ENCODE measurements at regions not wholly inside any gene's neighbourhood (a gene's known extent, or its start where the extent isn't known, plus 50 kb on each side); places are given as distances from the start of the nearest gene placed in this dataset.

DNA sequence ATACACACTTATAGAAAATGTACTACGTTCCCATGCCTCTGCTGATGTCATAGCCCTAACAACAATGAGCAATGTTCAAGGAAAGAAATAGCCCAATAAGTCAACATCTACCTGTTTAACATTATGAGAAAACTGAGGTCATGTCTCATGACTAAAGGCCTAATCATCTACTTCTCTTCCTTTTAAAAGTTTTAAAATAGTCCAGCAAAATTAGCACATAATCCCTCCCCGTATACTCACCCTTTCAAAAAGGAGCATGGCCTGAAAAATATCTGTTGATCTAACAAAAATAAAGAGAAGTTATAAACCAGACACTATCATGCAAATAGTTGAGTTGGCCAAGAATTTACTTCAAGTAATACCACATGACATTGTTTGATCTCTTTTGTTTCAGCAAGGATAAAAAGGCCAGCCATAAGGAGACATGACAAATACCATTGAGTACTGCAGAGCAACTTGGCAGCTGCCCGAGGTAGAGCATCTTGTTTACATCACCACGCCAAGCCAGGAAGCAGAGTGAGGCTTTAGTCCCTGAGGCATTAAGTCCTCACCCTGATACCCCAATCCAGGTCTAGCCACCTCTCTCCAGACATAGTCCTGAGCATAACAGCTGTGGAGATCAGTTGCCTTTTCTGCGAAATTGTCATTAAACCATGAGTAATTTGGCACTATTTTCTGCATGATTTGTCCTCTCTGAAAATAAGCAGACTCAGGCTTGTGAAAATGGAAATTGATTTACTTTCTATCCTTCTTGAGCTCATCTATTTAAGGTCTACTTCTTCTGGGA, 137.4 kb upstream of the ETAA1 start:
- POLR2A ChIA-PET: no interaction called here
- Histone ChIP-seq H3K4me2 (replicated peaks; ENCODE audit: low read depth, low read length, poor library complexity, severe bottlenecking) (no peak overlapping the region), H3K79me2 (ENCODE audit: control insufficient read depth, insufficient read depth, low read length) (no peaks in the 10 kb centered on the region), H3K27ac (ENCODE audit: low read length in 2 of 2) (no peak overlapping the region), H3K4me1 (ENCODE audit: control insufficient read depth in 2 of 2, insufficient read depth in 2 of 2, low read length in 2 of 2) (no peaks in the 10 kb centered on the region), H3K9ac (ENCODE audit: low read length) (no peak overlapping the region), H2AFZ (ENCODE audit: insufficient read depth, low read depth, low read length, poor library complexity, severe bottlenecking) (no peak overlapping the region), H4K20me1 (ENCODE audit: control insufficient read depth, insufficient read depth, low read length, poor library complexity, severe bottlenecking) (no peaks in the 10 kb centered on the region), H3K4me3 (ENCODE audit: control extremely low read depth in 1 of 5, extremely low read depth in 1 of 5, insufficient read depth in 1 of 5, low read depth in 2 of 5, low read length in 4 of 5) (no peak overlapping the region), H3K36me3 (replicated peaks in 1 of 2; ENCODE audit: control extremely low read depth in 1 of 2, control insufficient read depth in 1 of 2, extremely low read depth in 1 of 2, insufficient read depth in 2 of 2, low read length in 1 of 2) (no peaks in the 10 kb centered on the region), H3K27me3 (replicated peaks in 1 of 4; ENCODE audit: control extremely low read depth in 1 of 4, control insufficient read depth in 3 of 4, insufficient read depth in 4 of 4, low read length in 3 of 4) (no peaks in the 10 kb centered on the region), H3K9me3 (ENCODE audit: control extremely low read depth in 1 of 3, control insufficient read depth in 2 of 3, insufficient read depth in 1 of 3, low read length in 2 of 3) (no peaks in the 10 kb centered on the region)
- Mint-ChIP-seq H3K4me1 (no peaks in the 10 kb centered on the region), H3K27me3 (no peaks in the 10 kb centered on the region), H3K4me3 (no peak overlapping the region), H3K27ac (no peak overlapping the region), H3K9me3 (ENCODE audit: insufficient read depth) (no peaks in the 10 kb centered on the region)
- DNase-seq (no peak), ATAC-seq (ENCODE audit: low read depth) (no peak)
- intact Hi-C loops (cut with micrococcal nuclease): no loop called here
- CTCF ChIA-PET: interaction anchor here (1.8 kb wide), 1 partner anchor 10 kb away, joined by 4 read pairs; no protein-coding TSS in a partner anchor
- WGBS (ENCODE audit: insufficient coverage): 88% methylated on average over 2 of the region's 5 CpGs
- no peak for TF ChIP-seq EZH2 (IDR thresholded peaks at IDR 0.05; ENCODE audit: borderline replicate concordance, insufficient read depth, low read depth, low read length, poor library complexity, severe bottlenecking)
- TF ChIP-seq, protein P1, sequence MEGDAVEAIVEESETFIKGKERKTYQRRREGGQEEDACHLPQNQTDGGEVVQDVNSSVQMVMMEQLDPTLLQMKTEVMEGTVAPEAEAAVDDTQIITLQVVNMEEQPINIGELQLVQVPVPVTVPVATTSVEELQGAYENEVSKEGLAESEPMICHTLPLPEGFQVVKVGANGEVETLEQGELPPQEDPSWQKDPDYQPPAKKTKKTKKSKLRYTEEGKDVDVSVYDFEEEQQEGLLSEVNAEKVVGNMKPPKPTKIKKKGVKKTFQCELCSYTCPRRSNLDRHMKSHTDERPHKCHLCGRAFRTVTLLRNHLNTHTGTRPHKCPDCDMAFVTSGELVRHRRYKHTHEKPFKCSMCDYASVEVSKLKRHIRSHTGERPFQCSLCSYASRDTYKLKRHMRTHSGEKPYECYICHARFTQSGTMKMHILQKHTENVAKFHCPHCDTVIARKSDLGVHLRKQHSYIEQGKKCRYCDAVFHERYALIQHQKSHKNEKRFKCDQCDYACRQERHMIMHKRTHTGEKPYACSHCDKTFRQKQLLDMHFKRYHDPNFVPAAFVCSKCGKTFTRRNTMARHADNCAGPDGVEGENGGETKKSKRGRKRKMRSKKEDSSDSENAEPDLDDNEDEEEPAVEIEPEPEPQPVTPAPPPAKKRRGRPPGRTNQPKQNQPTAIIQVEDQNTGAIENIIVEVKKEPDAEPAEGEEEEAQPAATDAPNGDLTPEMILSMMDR (IDR thresholded peaks at IDR 0.05): no peak
